ENCODE measurements at regions not wholly inside any gene's neighbourhood (a gene's known extent, or its start where the extent isn't known, plus 50 kb on each side); places are given as distances from the start of the nearest gene placed in this dataset.

GRCh38 chr13:67505376-67505775 is 275.2 kb upstream of the PCDH9 start:
- no peaks in the 10 kb centered on the region for H3K27me3 ChIP-seq (ENCODE audit: control insufficient read depth, insufficient read depth, low read length)
- TF ChIP-seq CTCF (IDR thresholded peaks at IDR 0.05; ENCODE audit: insufficient read depth, low read depth, low read length), result no peak
- H3K4me3 ChIP-seq (ENCODE audit: low read depth, low read length), result no peak overlapping the region
- ChIA-PET POLR2A (no interaction called here), CTCF (no interaction called here)
- DNase-seq (ENCODE audit: low read depth), result no peak
- no peaks in the 10 kb centered on the region for H3K36me3 ChIP-seq (ENCODE audit: control insufficient read depth, insufficient read depth, low read length)

DNA sequence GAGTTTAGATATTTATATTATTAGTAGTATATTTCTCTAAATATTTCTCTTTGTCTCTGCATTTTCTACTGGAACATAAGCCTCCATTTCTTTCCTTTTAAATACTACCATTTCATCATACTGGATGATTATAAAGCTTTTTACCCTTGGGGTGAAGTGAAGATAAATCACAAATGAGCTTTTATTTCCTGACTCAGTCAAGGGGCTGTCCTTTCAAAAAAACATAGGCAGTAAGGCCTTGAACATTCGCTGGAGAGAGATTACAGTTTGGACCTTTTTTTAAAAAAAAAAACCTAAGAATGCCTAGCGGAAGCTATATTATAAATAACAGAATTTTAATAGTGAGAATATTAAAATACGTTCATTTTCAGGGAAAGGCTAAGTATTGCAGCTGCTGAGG is 268.8 kb upstream of the PCDH9 start:
- TF ChIP-seq CTCF (IDR thresholded peaks at IDR 0.05; ENCODE audit: insufficient read depth, low read depth, low read length), result no peak
- ChIA-PET POLR2A (no interaction called here), CTCF (no interaction called here)

GRCh38 chr13:67493835-67494234 is 263.7 kb upstream of the PCDH9 start:
- no peak for TF ChIP-seq CTCF (IDR thresholded peaks at IDR 0.05; ENCODE audit: insufficient read depth, low read depth, low read length)
- H3K4me3 ChIP-seq (ENCODE audit: low read depth, low read length), result no peak overlapping the region
- ChIA-PET CTCF (no interaction called here), POLR2A (no interaction called here)
- DNase-seq (ENCODE audit: low read depth), result no peak
- no peaks in the 10 kb centered on the region for H3K36me3 ChIP-seq (ENCODE audit: control insufficient read depth, insufficient read depth, low read length)
- H3K27me3 ChIP-seq (ENCODE audit: control insufficient read depth, insufficient read depth, low read length), result no peaks in the 10 kb centered on the region

More for the DNA sequence above, 268.8 kb upstream of the PCDH9 start:
- Histone ChIP-seq H3K36me3 (ENCODE audit: control insufficient read depth, insufficient read depth, low read length) (no peaks in the 10 kb centered on the region), H3K4me3 (ENCODE audit: low read depth, low read length) (no peak overlapping the region), H3K27me3 (ENCODE audit: control insufficient read depth, insufficient read depth, low read length) (no peaks in the 10 kb centered on the region)
- DNase-seq (ENCODE audit: low read depth), result no peak

- TF ChIP-seq CTCF (IDR thresholded peaks at IDR 0.05; ENCODE audit: insufficient read depth, low read depth, low read length), result no peak
- POLR2A ChIA-PET, result no interaction called here
- no peak for DNase-seq (ENCODE audit: low read depth)
- CTCF ChIA-PET, result no interaction called here
- Histone ChIP-seq H3K27me3 (ENCODE audit: control insufficient read depth, insufficient read depth, low read length) (no peaks in the 10 kb centered on the region), H3K36me3 (ENCODE audit: control insufficient read depth, insufficient read depth, low read length) (no peaks in the 10 kb centered on the region), H3K4me3 (ENCODE audit: low read depth, low read length) (no peak overlapping the region)
Observed at GRCh38 chr13:67489016-67489415, 258.9 kb upstream of the PCDH9 start.

DNA sequence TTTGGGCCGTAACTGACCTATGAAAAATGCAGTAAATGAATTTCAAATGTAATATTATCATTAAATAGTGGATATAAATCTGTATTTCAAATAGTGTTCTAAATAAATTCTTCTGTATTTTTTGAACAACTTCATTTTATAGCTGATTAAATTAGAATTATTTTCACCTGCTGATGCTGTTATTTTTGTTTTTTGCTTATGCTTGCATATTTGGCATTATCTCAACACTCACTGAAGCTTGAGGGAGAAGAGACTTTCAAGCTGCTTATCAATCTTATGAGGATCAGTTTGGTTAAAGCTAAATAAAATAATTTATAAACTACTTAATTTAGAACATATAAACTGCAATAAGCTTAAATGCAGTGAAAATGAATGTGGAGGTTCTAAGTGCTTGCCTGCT is 251.3 kb upstream of the PCDH9 start:
- no peak for DNase-seq (ENCODE audit: low read depth)
- Histone ChIP-seq H3K4me3 (ENCODE audit: low read depth, low read length) (no peak overlapping the region), H3K36me3 (ENCODE audit: control insufficient read depth, insufficient read depth, low read length) (no peaks in the 10 kb centered on the region), H3K27me3 (ENCODE audit: control insufficient read depth, insufficient read depth, low read length) (no peaks in the 10 kb centered on the region)
- no peak for TF ChIP-seq CTCF (IDR thresholded peaks at IDR 0.05; ENCODE audit: insufficient read depth, low read depth, low read length)
- CTCF ChIA-PET, result no interaction called here
- POLR2A ChIA-PET, result no interaction called here

Data from BJ (cell line).